ENCODE measurements at regions not wholly inside any gene's neighbourhood (a gene's known extent, or its start where the extent isn't known, plus 50 kb on each side); places are given as distances from the start of the nearest gene placed in this dataset.

- no peak for ATAC-seq
- TF ChIP-seq OSR1 (CRISPR knock-in tag; IDR thresholded peaks at IDR 0.05) (no peak), PATZ1 (CRISPR knock-in tag; IDR thresholded peaks at IDR 0.05; ENCODE audit: borderline replicate concordance) (no peak), TSHZ2 (CRISPR knock-in tag; IDR thresholded peaks at IDR 0.05) (no peak), ZFP30 (CRISPR knock-in tag; IDR thresholded peaks at IDR 0.05) (no peak), PPARA (CRISPR knock-in tag; IDR thresholded peaks at IDR 0.05; ENCODE audit: borderline replicate concordance) (no peak), GLIS3 (CRISPR knock-in tag; IDR thresholded peaks at IDR 0.05) (no peak)
These were observed 97.8 kb upstream of the PALM2AKAP2 start for GRCh38 chr9:109682227-109682626.

GRCh38 chr9:109683521-109683920, 96.5 kb upstream of the PALM2AKAP2 start:
- no peak for TF ChIP-seq ZC3H10 (CRISPR knock-in tag; IDR thresholded peaks at IDR 0.05)
- no peak for TF ChIP-seq ZFP3 (CRISPR knock-in tag; IDR thresholded peaks at IDR 0.05)
- TF ChIP-seq ZFP30 (CRISPR knock-in tag; IDR thresholded peaks at IDR 0.05) = no peak
- TF ChIP-seq BACH2 (CRISPR knock-in tag; IDR thresholded peaks at IDR 0.05; ENCODE audit: borderline replicate concordance) = no peak
- TF ChIP-seq ISL1 (CRISPR knock-in tag; IDR thresholded peaks at IDR 0.05) = no peak
- no peak for TF ChIP-seq CSDC2 (CRISPR knock-in tag; IDR thresholded peaks at IDR 0.05)
- no peak for TF ChIP-seq OSR1 (CRISPR knock-in tag; IDR thresholded peaks at IDR 0.05)
- TF ChIP-seq SNAI2 (CRISPR knock-in tag; IDR thresholded peaks at IDR 0.05) = no peak
- TF ChIP-seq CREB5 (CRISPR knock-in tag; IDR thresholded peaks at IDR 0.05; ENCODE audit: low read depth) = no peak
- TF ChIP-seq CSRNP3 (CRISPR knock-in tag; IDR thresholded peaks at IDR 0.05) = no peak
- no peak for TF ChIP-seq TOX (CRISPR knock-in tag; IDR thresholded peaks at IDR 0.05; ENCODE audit: borderline replicate concordance)
- no peak for TF ChIP-seq ESRRG (CRISPR knock-in tag; IDR thresholded peaks at IDR 0.05)
- no peak for TF ChIP-seq ZNF565 (CRISPR knock-in tag; conservative IDR thresholded peaks at IDR 0.05; ENCODE audit: low read depth)
- TF ChIP-seq RARB (CRISPR knock-in tag; IDR thresholded peaks at IDR 0.05) = no peak
- no peak for TF ChIP-seq PPARA (CRISPR knock-in tag; IDR thresholded peaks at IDR 0.05; ENCODE audit: borderline replicate concordance)
- ATAC-seq = no peak

GRCh38 chr9:109689701-109690100, 90.3 kb upstream of the PALM2AKAP2 start:
- ATAC-seq = no peak
- no peak for TF ChIP-seq ISL1 (CRISPR knock-in tag; IDR thresholded peaks at IDR 0.05)
- no peak for TF ChIP-seq ESRRG (CRISPR knock-in tag; IDR thresholded peaks at IDR 0.05)
- TF ChIP-seq ZFP30 (CRISPR knock-in tag; IDR thresholded peaks at IDR 0.05) = no peak
- no peak for TF ChIP-seq TSHZ2 (CRISPR knock-in tag; IDR thresholded peaks at IDR 0.05)
- no peak for TF ChIP-seq ARNTL (CRISPR knock-in tag; IDR thresholded peaks at IDR 0.05; ENCODE audit: borderline replicate concordance, low read depth)
- no peak for TF ChIP-seq ZNF565 (CRISPR knock-in tag; conservative IDR thresholded peaks at IDR 0.05; ENCODE audit: low read depth)
- TF ChIP-seq GLIS3 (CRISPR knock-in tag; IDR thresholded peaks at IDR 0.05) = no peak
- TF ChIP-seq PATZ1 (CRISPR knock-in tag; IDR thresholded peaks at IDR 0.05; ENCODE audit: borderline replicate concordance) = no peak
- no peak for TF ChIP-seq POU6F1 (CRISPR knock-in tag; IDR thresholded peaks at IDR 0.05; ENCODE audit: borderline replicate concordance, low read depth)
- TF ChIP-seq CSDC2 (CRISPR knock-in tag; IDR thresholded peaks at IDR 0.05) = no peak
- TF ChIP-seq RARB (CRISPR knock-in tag; IDR thresholded peaks at IDR 0.05) = no peak
- no peak for TF ChIP-seq PPARA (CRISPR knock-in tag; IDR thresholded peaks at IDR 0.05; ENCODE audit: borderline replicate concordance)
- TF ChIP-seq OSR1 (CRISPR knock-in tag; IDR thresholded peaks at IDR 0.05) = no peak
- TF ChIP-seq ZFP3 (CRISPR knock-in tag; IDR thresholded peaks at IDR 0.05) = no peak
- no peak for TF ChIP-seq CSRNP3 (CRISPR knock-in tag; IDR thresholded peaks at IDR 0.05)
- TF ChIP-seq SNAI2 (CRISPR knock-in tag; IDR thresholded peaks at IDR 0.05) = no peak

All from SK-N-SH treated with all-trans-retinoic acid at 6 μM for 48 hours (cell line).